Epidermal melanocyte (primary cell): ENCODE measurements at regions not wholly inside any gene's neighbourhood (a gene's known extent, or its start where the extent isn't known, plus 50 kb on each side); places are given as distances from the start of the nearest gene placed in this dataset.

ENCODE experiments used
- DNase-seq: peaks from one replicate; pipeline ENCODE4 v3.0.0; 2011; ENCODE audit warnings: low spot score; ENCODE audit not compliant: insufficient read length

GRCh38 chr18:38406607-38407006 is 841.0 kb upstream of the CELF4 start:
- no peak for DNase-seq

DNA sequence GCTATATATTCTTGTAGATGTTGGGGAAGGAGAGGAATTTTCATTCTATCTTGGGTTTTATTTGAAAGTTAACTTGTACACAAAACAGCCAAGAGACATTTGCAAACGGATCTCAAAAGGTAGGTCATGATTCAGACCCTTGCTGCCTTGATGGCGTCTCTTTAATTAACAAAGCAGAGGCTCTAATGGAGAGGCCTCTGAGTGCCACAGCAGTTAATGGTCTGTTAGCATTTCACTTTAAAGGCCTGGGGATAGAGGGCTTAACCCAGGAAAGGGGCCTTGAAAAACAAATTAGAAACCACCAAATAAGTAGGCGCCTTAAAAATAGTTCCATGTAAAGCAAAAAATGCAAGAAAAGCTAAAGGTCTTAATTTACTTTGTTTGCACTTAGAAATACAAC is 836.9 kb upstream of the CELF4 start:
- DNase-seq = no peak

- DNase-seq = no peak
These were observed 831.5 kb upstream of the CELF4 start for GRCh38 chr18:38397094-38397493.

DNA sequence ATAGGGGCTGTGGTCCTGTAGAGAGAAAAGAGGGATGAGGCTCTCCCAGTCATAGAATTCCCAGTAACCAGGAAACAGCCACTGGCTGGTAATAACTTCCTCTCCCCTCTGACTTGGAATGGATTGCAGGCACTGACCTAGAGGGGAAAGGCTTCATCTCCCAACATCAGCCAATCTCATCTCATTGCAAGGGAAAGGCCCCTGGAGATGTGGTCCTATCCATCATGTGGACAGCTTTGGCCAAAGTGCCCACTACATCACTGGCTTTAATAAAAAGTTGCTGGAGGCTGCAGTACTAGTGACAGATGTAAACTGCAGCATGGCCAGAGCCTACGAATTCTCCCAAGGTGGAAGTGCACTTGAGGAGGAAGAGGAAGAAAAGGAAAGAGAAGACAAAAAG is 820.5 kb upstream of the CELF4 start:
- no peak for DNase-seq

GRCh38 chr18:38369772-38370690 is 804.4 kb upstream of the CELF4 start:
- no peak for DNase-seq

GRCh38 chr18:38368886-38369285 is 803.3 kb upstream of the CELF4 start:
- DNase-seq = no peak

- no peak for DNase-seq
These were observed 802.6 kb upstream of the CELF4 start for GRCh38 chr18:38368246-38368645.

GRCh38 chr18:38367473-38367872 is 801.9 kb upstream of the CELF4 start:
- no peak for DNase-seq

- no peak for DNase-seq
These were observed 796.7 kb upstream of the CELF4 start for GRCh38 chr18:38362286-38362792.

- no peak for DNase-seq
These were observed 793.4 kb upstream of the CELF4 start for GRCh38 chr18:38358805-38359657.

GRCh38 chr18:38353149-38353548 is 787.6 kb upstream of the CELF4 start:
- DNase-seq = no peak

- DNase-seq = no peak
These were observed 784.5 kb upstream of the CELF4 start for GRCh38 chr18:38350141-38350540.

GRCh38 chr18:38330573-38330972 is 765.0 kb upstream of the CELF4 start:
- DNase-seq = no peak

- no peak for DNase-seq
These were observed 763.5 kb upstream of the CELF4 start for GRCh38 chr18:38329145-38329544.

DNA sequence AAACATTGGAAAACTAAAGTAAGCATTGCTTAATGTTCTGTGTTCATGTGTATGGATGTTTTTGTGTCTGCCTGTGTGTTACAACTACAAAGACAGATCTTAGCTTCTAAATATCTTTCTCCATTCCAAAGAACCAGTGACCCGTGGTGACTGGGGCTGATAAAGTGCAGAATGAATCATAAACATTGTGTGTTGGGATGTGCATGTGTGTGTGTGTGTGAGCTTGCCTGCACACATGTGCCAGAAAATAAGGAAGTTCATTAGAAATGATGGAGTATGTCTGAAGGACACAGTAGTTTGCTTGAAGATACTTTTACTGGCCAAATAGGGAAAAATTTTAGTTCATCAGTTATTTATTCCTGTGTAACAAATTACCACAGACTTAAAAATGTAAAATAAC is 756.6 kb upstream of the CELF4 start:
- no peak for DNase-seq

DNA sequence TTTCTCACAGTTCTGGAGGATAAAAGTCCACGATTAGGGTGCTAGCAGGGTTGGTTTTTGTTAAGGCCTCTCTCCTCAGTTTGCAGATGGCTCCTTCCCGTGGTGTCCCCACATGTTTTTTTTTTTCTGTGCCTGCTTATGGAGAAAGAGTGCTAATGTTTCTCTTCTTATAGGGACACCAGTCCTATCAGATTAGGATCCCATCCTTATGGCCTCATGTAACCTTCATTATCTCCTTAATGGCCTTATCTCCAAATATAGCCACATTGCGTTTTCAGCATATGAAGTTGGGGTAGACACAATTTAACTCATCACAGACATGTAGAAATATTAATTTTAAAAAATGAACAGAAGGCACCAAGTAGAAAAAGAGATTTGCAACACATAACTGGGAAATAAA is 755.7 kb upstream of the CELF4 start:
- no peak for DNase-seq

- no peak for DNase-seq
These were observed 752.8 kb upstream of the CELF4 start for GRCh38 chr18:38318416-38318815.

- DNase-seq = no peak
These were observed 748.2 kb upstream of the CELF4 start for GRCh38 chr18:38313831-38314230.

GRCh38 chr18:38312532-38312931 is 746.9 kb upstream of the CELF4 start:
- DNase-seq = no peak

GRCh38 chr18:38310936-38311335 is 745.3 kb upstream of the CELF4 start:
- DNase-seq = no peak

DNA sequence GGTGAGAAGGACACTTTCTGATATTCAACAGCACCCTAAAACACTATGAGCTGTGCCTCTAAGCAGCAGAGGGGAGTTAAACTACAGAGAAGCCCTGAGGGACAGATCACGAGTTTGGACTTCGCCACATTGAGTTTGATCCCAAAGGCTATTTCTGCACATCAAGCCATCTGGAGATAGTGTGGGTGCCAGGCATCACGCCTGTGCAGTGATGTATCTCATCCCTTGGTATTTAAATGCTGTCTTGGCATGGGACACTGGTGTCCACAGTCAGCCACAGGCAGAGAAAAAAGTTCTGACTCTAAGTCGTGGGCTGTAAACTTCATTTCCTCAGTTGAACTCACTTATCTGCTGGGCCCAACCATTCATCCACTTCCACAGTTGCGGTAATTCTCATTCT is 742.3 kb upstream of the CELF4 start:
- DNase-seq = no peak

DNA sequence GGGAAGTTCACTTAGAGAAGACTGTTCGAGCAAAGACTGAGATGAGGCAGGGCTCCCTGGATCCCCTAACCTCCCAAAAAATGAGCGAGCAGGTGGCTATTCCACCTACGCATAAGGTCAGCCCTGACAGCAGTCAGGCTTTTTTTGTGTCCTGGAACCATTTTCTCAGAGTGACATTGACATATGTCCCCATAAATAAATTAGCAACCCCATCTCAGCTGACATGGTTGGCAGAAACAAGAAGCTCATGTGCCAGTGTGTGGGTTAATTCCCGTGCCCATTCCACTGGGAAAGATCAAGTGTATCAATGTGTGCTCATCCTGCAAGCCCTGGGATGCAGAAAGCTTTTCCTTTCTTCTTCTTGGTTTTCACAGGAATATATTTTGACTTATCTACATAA is 740.4 kb upstream of the CELF4 start:
- no peak for DNase-seq
